Spleen (tissue), 11 donors: ENCODE measurements at regions not wholly inside any gene's neighbourhood (a gene's known extent, or its start where the extent isn't known, plus 50 kb on each side); places are given as distances from the start of the nearest gene placed in this dataset.
A peak's percentile ranks its signal among the peaks of the same experiment; 100 is the strongest.

ENCODE experiments used
- DNase-seq: peaks from one replicate; pipeline ENCODE4 v3.0.0-alpha.2; 2020
- H3K27ac ChIP-seq, 8 donors: fragments of 200-600 bp; sonication (generic) in 7 of 8; 1 replicate in 4 of 8; 2 replicates in 4 of 8; pipeline versions ENCODE4 v1.5.0 to v1.8.0; 2016 to 2021; ENCODE audit warnings: inconsistent platforms in 4 of 8, mild to moderate bottlenecking in 4 of 8, moderate library complexity in 1 of 8
- H3K27me3 ChIP-seq, 7 donors: fragments of 200-600 bp; sonication (generic) in 6 of 7; replicated peaks in 1 of 7; 1 replicate in 4 of 7; 2 replicates in 3 of 7; pipeline versions ENCODE4 v1.5.0 to v1.8.0; 2016 to 2021; ENCODE audit warnings: inconsistent platforms in 3 of 7, mild to moderate bottlenecking in 1 of 7
- H3K36me3 ChIP-seq, 6 donors: fragments of 200-600 bp; sonication (generic) in 5 of 6; 1 replicate in 4 of 6; 2 replicates in 2 of 6; pipeline versions ENCODE4 v1.5.0 to v1.8.0; 2016 to 2021; ENCODE audit warnings: inconsistent platforms in 2 of 6
- H3K4me1 ChIP-seq, 6 donors: fragments of 200-600 bp; sonication (generic) in 5 of 6; 1 replicate in 3 of 6; 2 replicates in 3 of 6; pipeline versions ENCODE4 v1.5.0 to v1.8.0; 2016 to 2021; ENCODE audit warnings: inconsistent platforms in 3 of 6
- H3K4me3 ChIP-seq, 8 donors: fragments of 200-600 bp; sonication (generic) in 7 of 8; 1 replicate in 4 of 8; 2 replicates in 4 of 8; pipeline versions ENCODE4 v1.5.0 to v1.8.0; 2016 to 2021; ENCODE audit warnings: inconsistent platforms in 4 of 8, mild to moderate bottlenecking in 4 of 8, moderate library complexity in 2 of 8
- H3K9me3 ChIP-seq, 8 donors: fragments of 200-600 bp; sonication (generic) in 7 of 8; 1 replicate in 4 of 8; 2 replicates in 4 of 8; pipeline versions ENCODE4 v1.5.0 to v1.8.0; 2016 to 2021; ENCODE audit warnings: inconsistent platforms in 4 of 8
- CTCF ChIP-seq, 11 experiments: fragments of 200-600 bp in 7 of 11; fragments of 450-650 bp in 4 of 11; sonication (generic) in 4 of 11; IDR thresholded peaks in 8 of 11; conservative IDR thresholded peaks in 3 of 11; 1 replicate in 7 of 11; 2 replicates in 4 of 11; pipeline versions ENCODE4 v1.4.0 to v1.8.0; 2016 to 2021; ENCODE audit warnings: antibody characterized with exemption in 11 of 11, inconsistent platforms in 4 of 11, mild to moderate bottlenecking in 1 of 11
- POLR2A ChIP-seq, 3 donors: fragments of 450-650 bp; IDR thresholded peaks; one replicate each; pipeline ENCODE4 v1.5.1; 2017; ENCODE audit warnings: antibody characterized with exemption in 3 of 3, mild to moderate bottlenecking in 1 of 3
- POLR2AphosphoS5 ChIP-seq, 3 donors: sonication (generic); formaldehyde crosslinking; IDR thresholded peaks; one replicate each; pipeline ENCODE4 v1.5.1; 2017; ENCODE audit warnings: antibody characterized with exemption in 3 of 3
- WGBS, 5 donors: extraction: QIAGEN DNeasy Blood & Tissue Kit in 3 of 5; methylation state at CpG; one replicate each; pipeline versions ENCODE4 v1.1.5 to v1.1.7; 2013 to 2018; 5-methylcytosine and 5-hydroxymethylcytosine counted together
- intact Hi-C: fragments of 100-400 bp; cut with DNase I; formaldehyde crosslinking; loops from one replicate; pipeline ENCODE4 v1.15.0; 2023; ENCODE audit warnings: low total_unique reads
- donor health status: healthy with polysubstance abuse.
- donor health status: DM: no; HTN: no; CAD: no; lungs with moderate emphysema.
- donor health status: DM: no; HTN: no; CAD: no.
- donor health status: Bipolar disorder and iron deficiency.
- donor health status: healthy.
- donor health status: DM: no; HTN: no; CAD: no.
- donor health status: DM: yes; HTN: yes; CAD: no.

DNA sequence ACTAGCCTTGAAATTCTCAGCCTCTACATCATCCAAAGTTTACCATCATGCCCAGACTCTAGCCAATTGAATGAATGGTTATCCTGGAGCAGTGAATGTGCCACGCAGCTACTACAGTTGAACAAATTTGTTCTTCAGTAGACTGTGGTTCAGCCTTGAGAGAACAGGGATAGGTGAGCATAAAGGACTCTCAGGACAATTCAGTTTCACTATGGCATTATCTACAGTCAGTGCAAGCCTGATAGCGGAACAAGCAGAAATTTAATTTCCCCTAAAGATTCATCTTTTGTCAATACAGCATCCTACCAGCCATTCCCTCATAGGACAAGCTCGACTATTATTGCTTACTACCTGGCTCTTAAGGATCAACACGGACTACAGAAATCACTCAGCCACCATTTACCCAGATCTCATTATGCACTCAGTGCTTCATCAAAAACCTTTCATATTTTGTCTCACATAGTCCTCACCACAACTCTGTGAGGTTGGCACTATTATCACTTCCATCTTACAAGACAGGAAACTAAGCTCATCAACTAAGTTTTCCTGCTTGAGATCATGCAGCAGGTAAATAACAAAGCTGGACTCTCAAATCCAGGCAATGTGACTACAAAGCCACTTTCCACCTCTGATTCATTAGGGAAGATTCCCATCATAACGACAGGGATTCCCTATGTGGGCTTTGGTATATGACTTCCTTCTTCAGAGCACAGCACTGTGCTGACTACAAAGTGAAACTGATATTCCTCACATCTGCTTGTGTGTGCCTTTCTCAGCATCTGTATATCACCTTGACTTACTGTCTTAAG, 181.5 kb upstream of the ACVR2A start:
- TF ChIP-seq POLR2A (IDR thresholded peaks at IDR 0.05) (no peak), POLR2AphosphoS5 (IDR thresholded peaks at IDR 0.05) (no peak), CTCF (IDR thresholded peaks at IDR 0.05 in 8 of 11, conservative IDR thresholded peaks at IDR 0.05 in 3 of 11) (no peak)
- H3K9me3 ChIP-seq = no peaks in the 10 kb centered on the region
- peak overlapping the region in 7 of 8 donors; percentile 7 to 70 (median 30) for H3K27ac ChIP-seq
- no peak for DNase-seq
- intact Hi-C loops = no loop called here
- no peaks in the 10 kb centered on the region for H3K4me1 ChIP-seq
- no peaks in the 10 kb centered on the region for H3K27me3 ChIP-seq
- peak overlapping the region in 1 of 8 donors; percentile 17 for H3K4me3 ChIP-seq
- 67 to 72% (median 68%) methylated on average over 5 of the region's 5 CpGs for WGBS, 5 donors
- no peaks in the 10 kb centered on the region for H3K36me3 ChIP-seq

GRCh38 chr2:147662221-147662620, 182.6 kb upstream of the ACVR2A start:
- Histone ChIP-seq H3K27me3 (no peaks in the 10 kb centered on the region), H3K27ac (no peak overlapping the region), H3K9me3 (no peaks in the 10 kb centered on the region), H3K4me3 (no peak overlapping the region), H3K4me1 (no peaks in the 10 kb centered on the region), H3K36me3 (no peaks in the 10 kb centered on the region)
- intact Hi-C loops = no loop called here
- 87 to 93% (median 93%) methylated on average over 4 of the region's 4 CpGs for WGBS, 5 donors
- no peak for TF ChIP-seq POLR2A (IDR thresholded peaks at IDR 0.05)
- TF ChIP-seq CTCF (IDR thresholded peaks at IDR 0.05 in 8 of 11, conservative IDR thresholded peaks at IDR 0.05 in 3 of 11) = no peak
- no peak for TF ChIP-seq POLR2AphosphoS5 (IDR thresholded peaks at IDR 0.05)
- DNase-seq = no peak

- intact Hi-C loops = no loop called here
- DNase-seq = no peak
- WGBS, 5 donors = 84 to 95% (median 87%) methylated on average over 2 of the region's 2 CpGs
- H3K36me3 ChIP-seq = no peaks in the 10 kb centered on the region
- H3K27ac ChIP-seq = no peak overlapping the region
- TF ChIP-seq POLR2AphosphoS5 (IDR thresholded peaks at IDR 0.05) = no peak
- no peak for TF ChIP-seq CTCF (IDR thresholded peaks at IDR 0.05 in 8 of 11, conservative IDR thresholded peaks at IDR 0.05 in 3 of 11)
- no peak for TF ChIP-seq POLR2A (IDR thresholded peaks at IDR 0.05)
- H3K27me3 ChIP-seq = no peaks in the 10 kb centered on the region
- H3K9me3 ChIP-seq = no peaks in the 10 kb centered on the region
- no peak overlapping the region for H3K4me3 ChIP-seq
- no peaks in the 10 kb centered on the region for H3K4me1 ChIP-seq
These were observed 184.1 kb upstream of the ACVR2A start for GRCh38 chr2:147660680-147661079.

DNA sequence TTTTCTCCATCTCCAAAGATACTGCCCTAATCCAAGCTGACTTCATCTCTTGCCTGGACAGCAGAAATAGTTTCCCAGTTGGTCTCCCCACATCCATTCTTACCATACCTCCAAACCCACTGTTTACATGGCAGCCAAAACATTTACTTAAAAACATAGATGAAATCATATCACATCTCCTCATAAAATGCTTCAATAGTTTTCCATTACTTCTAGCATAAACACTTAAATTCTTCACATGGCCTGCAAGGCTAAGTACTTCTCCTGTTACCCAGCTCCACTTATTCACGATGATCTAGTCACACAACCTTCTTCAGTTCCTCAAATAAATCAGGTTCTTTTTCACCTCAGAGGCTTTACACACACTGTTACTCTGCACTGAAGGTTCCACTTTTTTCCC, 185.8 kb upstream of the ACVR2A start:
- Histone ChIP-seq H3K36me3 (no peaks in the 10 kb centered on the region), H3K4me3 (no peak overlapping the region), H3K27ac (no peak overlapping the region), H3K9me3 (no peaks in the 10 kb centered on the region), H3K4me1 (no peaks in the 10 kb centered on the region), H3K27me3 (no peaks in the 10 kb centered on the region)
- 63 to 79% (median 75%) methylated on average over 1 of the region's 1 CpG for WGBS, 5 donors
- no peak for TF ChIP-seq CTCF (IDR thresholded peaks at IDR 0.05 in 8 of 11, conservative IDR thresholded peaks at IDR 0.05 in 3 of 11)
- TF ChIP-seq POLR2A (IDR thresholded peaks at IDR 0.05) = no peak
- no peak for TF ChIP-seq POLR2AphosphoS5 (IDR thresholded peaks at IDR 0.05)
- no peak for DNase-seq
- intact Hi-C loops = no loop called here
